ENCODE measurements at regions not wholly inside any gene's neighbourhood (a gene's known extent, or its start where the extent isn't known, plus 50 kb on each side); places are given as distances from the start of the nearest gene placed in this dataset.

- H3K9me3 ChIP-seq: no peaks in the 10 kb centered on the region
- no peaks in the 10 kb centered on the region for H3K27me3 ChIP-seq
- no peak for DNase-seq (ENCODE audit: low spot score)
- TF ChIP-seq CTCF (IDR thresholded peaks at IDR 0.05): peak; percentile 10 to 57
- H3K27ac ChIP-seq: peak overlapping the region; percentile 42 to 64
- no peaks in the 10 kb centered on the region for H3K36me3 ChIP-seq
- H3K4me1 ChIP-seq: peaks cover 0 to 40% of the 10 kb centered on the region in 2 donors
- no peak overlapping the region for H3K4me3 ChIP-seq
These were observed 66.6 kb upstream of the SYPL1 start for GRCh38 chr7:106178593-106179134.

- no peak overlapping the region for H3K4me3 ChIP-seq
- no peaks in the 10 kb centered on the region for H3K27me3 ChIP-seq
- peaks cover 0 to 40% of the 10 kb centered on the region in 2 donors for H3K4me1 ChIP-seq
- no peaks in the 10 kb centered on the region for H3K36me3 ChIP-seq
- H3K9me3 ChIP-seq: no peaks in the 10 kb centered on the region
- H3K27ac ChIP-seq: peak overlapping the region; percentile 42 to 64
- TF ChIP-seq CTCF (IDR thresholded peaks at IDR 0.05): no peak
- DNase-seq (ENCODE audit: low spot score): no peak
These were observed 65.9 kb upstream of the SYPL1 start for GRCh38 chr7:106177738-106178592.

DNA sequence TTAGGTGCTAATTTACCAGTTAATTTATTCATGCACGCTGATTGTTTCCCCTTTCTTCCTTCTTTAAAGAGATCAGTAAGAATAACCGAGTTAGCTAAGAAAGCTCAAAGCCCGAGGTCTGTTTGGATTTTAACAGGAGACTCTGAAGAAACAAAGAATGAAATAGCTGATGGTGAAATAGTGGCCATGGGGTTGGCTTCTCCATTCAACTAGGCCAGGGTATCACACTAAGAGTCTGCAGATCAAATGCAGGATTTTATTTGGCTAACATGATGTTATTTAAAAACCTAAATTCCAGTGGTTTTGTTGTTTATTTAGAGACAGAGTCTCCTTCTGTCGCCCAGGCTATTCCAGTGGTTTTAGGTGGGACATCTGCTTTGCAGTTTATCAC is 65.2 kb upstream of the SYPL1 start:
- Histone ChIP-seq H3K9me3 (no peaks in the 10 kb centered on the region), H3K27ac (peak overlapping the region; percentile 42 to 64), H3K4me1 (peaks cover 0 to 40% of the 10 kb centered on the region in 2 donors), H3K36me3 (no peaks in the 10 kb centered on the region), H3K27me3 (no peaks in the 10 kb centered on the region), H3K4me3 (no peak overlapping the region)
- no peak for DNase-seq (ENCODE audit: low spot score)
- TF ChIP-seq CTCF (IDR thresholded peaks at IDR 0.05): no peak

- H3K4me3 ChIP-seq: no peak overlapping the region
- H3K27ac ChIP-seq: peak overlapping the region; percentile 31 to 64
- TF ChIP-seq CTCF (IDR thresholded peaks at IDR 0.05): peak; percentile 94 to 99
These were observed 64.5 kb upstream of the SYPL1 start for GRCh38 chr7:106176414-106177299.

GRCh38 chr7:106175507-106175906 is 63.4 kb upstream of the SYPL1 start:
- H3K9me3 ChIP-seq: no peaks in the 10 kb centered on the region
- H3K4me1 ChIP-seq: peaks cover 0 to 40% of the 10 kb centered on the region in 2 donors
- no peak overlapping the region for H3K27ac ChIP-seq
- no peak for DNase-seq (ENCODE audit: low spot score)
- H3K36me3 ChIP-seq: no peaks in the 10 kb centered on the region
- H3K27me3 ChIP-seq: no peaks in the 10 kb centered on the region
- no peak overlapping the region for H3K4me3 ChIP-seq
- TF ChIP-seq CTCF (IDR thresholded peaks at IDR 0.05): no peak

More at GRCh38 chr7:106176414-106177299, 64.5 kb upstream of the SYPL1 start:
- Histone ChIP-seq H3K36me3 (no peaks in the 10 kb centered on the region), H3K27me3 (no peaks in the 10 kb centered on the region), H3K4me1 (peaks cover 0 to 40% of the 10 kb centered on the region in 2 donors), H3K9me3 (no peaks in the 10 kb centered on the region)
- DNase-seq (ENCODE audit: low spot score): peak; percentile 92

Measured in right atrium auricular region (tissue), 2 donors.